Glomerular endothelial cell (primary cell): ENCODE measurements at regions not wholly inside any gene's neighbourhood (a gene's known extent, or its start where the extent isn't known, plus 50 kb on each side); places are given as distances from the start of the nearest gene placed in this dataset.
A peak's percentile ranks its signal among the peaks of the same experiment; 100 is the strongest.
"Not testable (repeated sequence)": the region's sequence is repeated elsewhere in the genome, so short reads cannot be mapped to it uniquely, and the experiment has no call there.

Source experiments
- DNase-seq: peaks from one replicate; pipeline ENCODE4 v3.0.0-alpha.2; 2011; ENCODE audit warnings: low read depth, low spot score; ENCODE audit errors: extremely low read depth

DNA sequence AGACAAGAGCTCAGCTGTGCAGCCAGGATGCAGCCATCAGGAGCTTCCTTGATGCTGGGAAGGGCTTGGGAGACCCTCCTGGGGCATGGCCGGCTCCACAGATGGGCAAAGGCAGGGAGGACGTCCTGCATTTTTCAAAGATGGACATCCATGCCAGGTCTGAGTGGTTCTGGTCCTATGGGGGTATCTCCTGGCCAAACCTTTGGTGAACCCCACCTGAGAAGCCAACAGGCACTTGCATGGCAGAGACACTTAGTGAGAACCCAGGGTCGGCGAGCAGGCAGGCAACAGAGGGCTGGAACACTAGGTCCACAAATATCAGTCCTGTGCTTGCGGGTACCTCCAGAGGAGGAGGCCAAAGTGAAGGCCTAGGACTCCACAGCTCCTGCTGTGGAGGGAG, 70.0 kb downstream of the KCTD15 start:
- no peak for DNase-seq

DNA sequence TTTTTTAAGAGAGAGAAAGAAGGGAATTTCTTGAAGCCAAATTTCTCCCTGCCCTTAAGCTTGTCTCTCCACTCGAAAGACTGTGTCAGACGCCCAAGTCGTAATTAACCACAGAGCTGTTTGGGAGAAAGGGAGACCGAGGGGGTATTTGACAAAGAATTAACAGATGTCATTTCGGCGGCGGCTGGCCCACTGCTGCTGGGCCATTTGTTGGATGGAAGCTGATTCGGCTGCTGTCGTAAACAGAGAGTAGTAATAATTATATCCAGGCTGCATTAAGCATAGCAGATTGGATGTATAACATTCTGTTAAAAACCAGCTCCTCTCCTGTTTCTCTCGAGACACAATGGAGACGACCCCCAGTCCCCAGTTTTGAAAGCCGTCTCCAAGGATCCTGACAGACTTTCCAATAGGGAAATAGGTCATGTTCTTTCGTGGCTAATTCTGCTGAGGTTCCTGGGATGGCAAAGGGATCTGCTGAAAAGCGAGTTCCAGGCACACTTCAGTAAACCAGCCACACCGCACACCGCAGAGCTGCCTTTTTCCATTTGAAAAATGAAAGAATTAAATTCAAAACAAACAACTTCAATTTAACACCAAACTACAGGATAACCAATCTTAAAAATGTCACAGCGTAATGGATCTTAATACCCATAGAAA, 71.5 kb downstream of the KCTD15 start:
- no peak for DNase-seq

DNA sequence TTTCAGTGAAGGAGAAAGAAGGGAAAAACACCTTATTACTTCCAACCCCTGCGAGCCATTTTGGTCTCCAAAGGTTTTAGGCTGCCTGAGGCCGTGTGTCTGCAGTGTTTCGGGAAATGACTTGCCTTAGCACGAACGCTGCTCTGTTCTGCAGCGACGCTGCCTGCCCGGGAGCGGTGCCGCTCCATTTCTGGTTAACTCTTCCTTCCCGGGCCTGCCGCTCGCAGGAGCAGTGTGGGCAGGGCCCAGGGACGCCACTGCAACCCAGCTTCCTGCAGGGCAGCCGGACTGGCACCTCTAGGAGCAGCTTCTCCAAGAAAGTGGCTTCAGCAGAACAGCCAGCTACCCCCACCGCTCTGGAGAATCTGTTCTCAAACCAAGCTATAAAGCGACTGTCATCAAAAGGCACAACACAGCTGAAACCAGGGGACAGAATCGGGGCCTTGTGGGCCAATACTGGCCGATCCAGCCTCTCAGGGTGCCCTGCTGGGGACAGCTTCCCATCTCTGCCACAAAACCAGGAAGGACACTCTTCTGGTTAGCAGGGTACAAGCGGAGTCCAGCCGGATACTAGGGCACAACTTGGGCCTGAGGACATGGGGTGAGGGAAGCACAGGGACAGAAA, 72.2 kb downstream of the KCTD15 start:
- DNase-seq: no peak

DNA sequence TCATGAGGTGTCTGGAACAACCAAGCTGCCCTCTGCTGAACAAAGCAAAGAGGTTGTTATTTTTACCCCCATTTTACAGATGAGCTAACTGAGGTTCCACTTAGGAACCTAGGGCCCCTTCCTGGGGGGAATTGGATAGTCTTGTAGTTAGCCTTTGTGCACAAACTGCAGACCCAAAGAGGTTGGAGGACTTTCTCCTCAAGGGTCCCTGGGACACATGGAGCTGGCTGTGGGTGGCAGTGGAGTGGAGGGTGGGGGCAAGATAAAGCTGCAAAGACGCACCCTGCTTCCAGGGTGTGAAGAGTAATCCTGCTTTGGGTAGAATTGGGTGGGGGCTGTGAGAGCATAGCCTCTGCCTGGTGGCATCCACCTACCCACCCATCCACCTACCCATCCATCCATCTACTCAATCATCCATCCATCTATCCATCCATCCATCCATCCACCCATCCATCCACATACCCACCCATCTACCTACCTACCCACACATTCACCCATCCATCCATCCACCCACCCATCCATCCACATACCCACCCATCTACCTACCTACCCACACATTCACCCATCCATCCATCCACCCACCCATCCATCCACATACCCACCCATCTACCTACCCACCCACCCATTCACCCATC, 73.7 kb downstream of the KCTD15 start:
- not testable (repeated sequence) for DNase-seq

DNA sequence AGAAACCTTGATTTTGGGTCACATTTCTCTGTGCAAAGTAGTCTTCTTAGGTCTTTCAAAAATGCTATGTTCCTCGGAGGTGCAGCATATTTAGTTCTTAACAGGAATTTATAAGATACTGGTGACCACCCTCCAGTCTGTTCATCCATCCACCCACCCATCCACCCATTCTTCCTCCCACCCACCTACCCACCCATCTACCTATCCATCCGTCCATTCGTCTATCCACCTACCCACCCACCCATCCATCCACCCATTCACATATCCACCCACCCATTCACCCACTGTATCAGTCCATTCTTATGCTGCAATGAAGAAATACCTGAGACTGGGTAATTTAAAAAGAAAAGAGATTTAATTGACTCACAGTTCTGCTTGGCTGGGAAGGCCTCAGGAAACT, 74.9 kb downstream of the KCTD15 start:
- no peak for DNase-seq

DNA sequence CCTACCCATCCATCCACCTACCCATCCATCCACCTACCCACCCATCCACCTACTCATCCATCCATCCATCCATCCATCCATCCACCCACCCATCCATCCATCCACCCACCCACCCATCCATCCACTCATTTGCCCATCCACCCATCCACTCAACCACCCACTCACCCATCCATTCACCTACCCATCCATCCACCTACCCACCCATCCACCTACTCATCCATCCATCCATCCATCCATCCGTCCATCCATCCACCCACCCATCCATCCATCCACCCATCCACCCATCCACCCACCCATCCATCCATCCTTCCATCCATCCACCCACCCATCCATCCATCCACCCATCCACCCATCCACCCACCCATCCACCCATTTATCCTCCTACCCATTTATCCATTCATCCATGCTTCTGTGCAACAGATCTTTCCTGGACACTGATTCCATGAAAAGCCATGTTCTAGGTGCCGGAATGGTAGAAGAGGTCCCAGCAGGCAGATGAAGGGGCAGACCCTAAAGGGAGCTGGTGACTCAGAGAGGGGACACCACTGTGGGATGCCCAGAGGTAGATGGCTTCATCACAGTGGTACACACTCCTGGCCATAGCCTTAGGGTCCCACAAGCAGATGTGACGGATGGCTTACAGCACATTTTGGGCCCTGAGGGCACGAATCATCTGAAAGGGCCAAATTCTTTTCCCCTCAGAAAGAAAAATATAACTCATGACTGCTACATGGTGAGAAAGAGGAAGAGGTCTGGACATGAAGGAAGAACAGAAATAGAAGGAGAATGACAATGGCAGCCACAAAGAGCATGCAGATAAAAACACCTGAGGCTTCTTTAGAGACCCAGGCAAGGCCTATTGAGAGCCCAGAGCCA, 76.0 kb downstream of the KCTD15 start:
- no peak for DNase-seq

DNA sequence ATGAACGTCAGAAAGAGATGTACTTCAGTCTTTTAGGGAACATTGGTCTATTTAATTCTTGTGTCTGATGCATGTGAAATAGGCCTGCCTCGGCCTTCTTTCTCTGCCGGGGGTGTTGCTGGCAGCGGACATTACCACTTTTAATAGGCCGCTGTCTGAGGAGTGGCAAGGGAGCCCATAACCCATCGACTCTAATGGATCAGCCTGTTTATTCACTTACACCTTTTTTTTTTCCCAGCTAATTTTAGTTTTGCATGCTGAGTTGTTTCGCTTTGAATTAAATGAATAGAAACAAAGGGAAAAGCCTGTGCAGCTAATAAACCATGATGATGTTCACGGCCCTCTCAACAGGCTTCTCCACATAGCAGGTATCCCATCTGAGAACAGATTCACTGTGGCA, 78.4 kb downstream of the KCTD15 start:
- no peak for DNase-seq

DNA sequence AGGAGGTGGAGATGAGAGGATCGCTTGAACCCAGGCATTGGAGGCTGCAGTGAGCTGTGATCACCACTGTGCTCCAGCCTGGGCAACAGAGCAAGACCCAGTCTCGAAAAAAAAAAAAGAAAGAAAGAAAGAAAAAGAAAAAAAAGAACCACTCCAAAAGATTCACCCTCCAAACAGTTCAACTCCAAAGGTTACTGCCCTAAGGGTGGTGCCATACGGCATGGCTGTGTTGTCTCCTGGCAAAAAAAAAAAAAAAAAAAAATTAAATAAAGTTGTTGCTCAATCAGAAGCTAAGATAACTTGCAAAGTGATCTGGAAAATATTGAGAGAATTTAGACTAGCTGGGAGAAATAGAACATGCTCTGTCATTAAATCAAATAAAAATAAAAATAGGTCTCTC, 79.5 kb downstream of the KCTD15 start:
- no peak for DNase-seq

DNA sequence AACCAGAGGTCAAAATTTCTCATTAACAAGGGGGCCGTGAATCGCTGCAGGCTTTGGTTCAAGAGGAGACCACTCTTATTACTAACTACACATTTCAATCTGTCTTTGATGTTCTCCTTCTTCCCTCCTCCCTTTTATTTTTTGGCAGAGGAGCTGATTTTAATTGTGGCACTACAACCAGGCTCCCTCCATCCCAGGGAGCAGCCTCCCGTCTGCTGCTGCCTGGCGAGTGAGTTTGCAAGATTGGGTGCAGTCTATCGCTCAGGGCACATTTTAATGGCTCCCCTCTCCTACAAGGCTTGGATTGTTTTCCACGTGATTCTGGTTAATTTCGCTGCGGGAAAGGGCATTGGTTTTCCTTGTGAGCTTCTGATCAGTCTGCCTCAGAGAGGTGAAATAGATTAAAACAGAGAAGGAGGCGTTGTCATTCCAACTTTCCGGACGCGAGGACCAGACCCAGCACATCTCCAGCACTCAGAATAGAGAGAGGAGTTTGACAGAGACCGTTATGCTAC, 81.4 kb downstream of the KCTD15 start:
- DNase-seq: no peak

DNA sequence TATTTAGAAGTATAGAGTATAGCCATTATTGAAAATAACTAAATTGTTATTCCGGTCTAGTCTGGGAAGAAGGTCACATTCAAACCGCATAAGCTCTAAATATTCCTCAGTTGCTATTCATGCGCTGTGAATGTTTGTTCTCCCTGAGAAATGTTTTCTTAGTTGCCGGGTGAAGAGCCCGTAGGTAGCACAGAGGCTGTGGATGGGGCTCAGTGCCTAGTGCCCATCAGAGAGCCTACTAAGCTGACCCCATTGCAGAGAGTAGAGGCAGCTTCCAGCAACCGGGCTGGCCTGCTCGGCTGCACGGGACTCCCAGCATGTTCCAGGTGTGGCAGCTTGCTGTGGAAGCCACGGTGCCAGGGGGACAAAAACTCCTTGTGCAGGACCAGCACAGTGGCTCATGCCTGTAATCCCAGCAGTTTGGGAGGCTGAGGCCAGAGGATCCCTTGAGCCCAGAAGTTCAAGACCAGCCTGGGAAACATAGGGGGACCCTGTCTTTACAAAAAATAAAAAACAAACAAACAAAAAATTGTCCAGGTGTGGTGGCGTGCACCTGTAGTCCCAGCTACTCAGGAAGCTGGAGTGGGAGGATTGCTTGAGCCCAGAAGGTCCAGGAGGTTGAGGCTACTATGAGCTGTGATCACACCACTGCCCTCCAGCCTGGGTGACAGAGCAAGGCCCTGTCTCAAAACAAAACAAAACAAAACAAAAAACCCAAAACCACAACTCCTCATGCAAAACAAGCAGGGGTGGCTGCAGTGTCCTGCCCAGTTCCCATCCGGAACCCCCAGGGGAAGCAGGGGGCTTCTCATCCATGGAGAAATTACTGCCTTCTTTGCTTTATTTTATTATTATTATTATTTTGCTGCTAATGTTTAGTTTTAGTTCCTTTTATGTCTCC, 82.5 kb downstream of the KCTD15 start:
- DNase-seq: no peak

DNA sequence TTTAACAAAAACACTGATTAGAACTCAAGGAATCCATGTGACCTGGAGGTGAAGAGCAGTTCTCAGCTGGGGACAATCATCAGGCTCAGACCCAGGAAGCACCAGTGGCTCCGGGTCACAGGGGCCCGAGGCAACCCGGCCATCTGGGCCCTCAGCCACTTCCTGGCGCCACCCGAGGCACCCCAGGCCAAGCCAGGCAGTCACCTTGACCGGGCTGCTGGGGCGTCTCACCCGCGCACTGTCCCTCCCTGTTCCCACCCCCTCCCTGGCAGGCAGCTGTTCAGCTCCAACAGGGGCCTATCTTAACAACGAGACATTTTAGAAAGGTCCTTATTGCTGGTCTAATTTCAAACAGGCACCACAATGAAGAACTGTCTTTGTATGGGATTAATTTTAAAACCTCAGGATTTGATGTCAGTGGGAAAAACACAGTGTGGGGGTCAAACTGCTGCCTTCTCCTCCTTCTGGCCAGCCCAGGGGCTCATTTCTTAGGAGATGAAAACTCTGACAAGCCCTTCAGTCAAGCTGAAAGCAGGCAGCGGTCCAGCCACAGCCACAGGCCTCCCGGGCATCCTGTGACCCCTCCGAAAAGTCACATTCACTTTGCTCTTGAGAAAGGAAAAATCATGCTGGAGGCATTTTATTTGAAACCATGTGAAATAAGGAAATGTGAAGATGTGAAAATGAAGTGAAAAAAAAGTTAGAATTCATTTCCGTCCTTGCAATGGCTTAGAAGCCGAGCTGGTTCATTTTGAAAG, 83.3 kb downstream of the KCTD15 start:
- no peak for DNase-seq

DNA sequence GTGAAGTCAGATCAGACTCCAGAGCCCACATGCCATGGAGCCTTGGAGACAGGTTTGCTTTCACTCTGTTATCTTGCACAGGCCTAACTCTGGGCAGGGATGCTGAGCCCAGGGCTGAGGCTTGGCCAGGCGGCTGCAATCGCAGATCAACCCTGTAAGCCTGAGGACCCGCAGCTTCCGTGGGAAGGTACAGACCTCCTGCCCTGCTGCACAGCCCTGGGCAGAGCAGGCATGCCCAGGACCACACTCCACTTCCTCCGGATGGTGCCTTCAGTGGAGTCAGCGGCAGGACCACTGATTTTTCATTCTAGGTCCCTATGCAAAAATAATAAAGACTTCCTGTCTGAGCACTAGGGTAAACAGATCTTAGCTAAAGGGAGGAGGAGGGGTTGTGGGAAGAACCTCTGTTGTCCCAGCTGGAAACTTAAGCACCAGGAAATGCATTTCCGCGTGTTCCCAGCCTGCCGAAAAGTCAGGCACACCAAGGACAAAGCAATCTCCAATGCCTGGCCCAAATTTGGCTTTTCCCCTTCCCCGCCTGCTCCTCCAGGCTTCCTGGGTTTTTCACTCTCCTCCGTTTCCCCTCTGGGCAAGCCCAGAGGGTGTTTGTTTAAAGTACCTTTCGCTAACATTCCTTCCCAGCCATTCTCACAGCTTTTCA, 87.3 kb downstream of the KCTD15 start:
- peak; percentile 85 for DNase-seq

DNA sequence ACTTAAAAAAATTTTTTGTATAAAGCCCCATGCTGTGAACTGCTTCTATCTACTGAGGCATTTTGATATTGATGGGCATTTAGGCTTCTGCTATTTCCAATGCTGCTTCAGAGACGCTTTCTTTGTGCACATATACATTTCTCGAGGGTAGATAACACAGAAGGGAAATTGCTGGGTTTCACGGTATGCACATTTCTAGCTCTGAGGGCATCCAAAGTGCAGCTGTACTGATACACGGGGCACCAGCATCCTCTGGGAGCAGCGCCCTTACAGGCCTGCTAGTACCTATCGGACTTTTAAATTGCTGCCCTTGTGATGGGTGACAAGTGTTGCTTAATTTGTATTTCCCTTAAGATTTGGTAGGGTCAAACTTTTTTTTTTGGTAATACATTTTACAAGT, 88.6 kb downstream of the KCTD15 start:
- DNase-seq: no peak

DNA sequence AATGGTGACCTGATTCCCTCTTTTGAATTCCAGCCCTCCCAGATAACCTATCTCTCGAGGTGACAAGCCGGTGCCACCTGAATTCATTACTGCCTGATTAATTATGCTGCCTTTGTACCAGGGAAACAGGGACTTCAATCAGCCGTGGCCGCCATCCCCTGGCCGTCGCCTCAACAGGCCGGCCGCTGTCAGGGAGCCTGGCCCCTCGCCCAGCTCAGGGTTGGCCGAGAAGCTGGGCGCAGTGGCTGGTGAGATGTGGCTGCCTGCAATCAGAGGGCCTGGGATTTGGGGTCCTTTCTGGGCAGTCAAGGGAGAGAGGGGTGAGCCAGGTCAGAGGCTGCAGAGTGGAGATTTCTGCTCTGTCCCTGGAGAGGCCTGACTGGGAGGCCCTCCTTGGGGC, 91.2 kb downstream of the KCTD15 start:
- DNase-seq: no peak

DNA sequence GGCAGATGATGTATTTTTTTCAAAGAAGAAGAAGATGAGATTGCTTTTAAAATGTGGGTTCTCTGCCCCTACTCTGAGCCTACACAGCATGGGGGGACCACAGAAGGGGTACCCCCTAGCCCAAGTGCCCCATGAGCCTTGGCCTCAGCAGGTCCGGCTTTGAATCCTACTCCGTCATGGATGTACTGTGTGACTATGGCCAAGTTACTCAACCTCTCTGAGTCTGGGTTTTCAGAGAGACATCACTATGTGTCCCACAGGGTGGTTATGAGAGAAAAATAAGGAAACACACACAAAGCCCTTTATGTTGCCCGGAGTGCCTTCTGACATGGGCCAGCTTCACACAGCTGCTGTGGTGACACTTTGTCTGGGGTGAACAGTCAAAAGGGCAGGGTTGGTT, 92.0 kb downstream of the KCTD15 start:
- DNase-seq: no peak

DNA sequence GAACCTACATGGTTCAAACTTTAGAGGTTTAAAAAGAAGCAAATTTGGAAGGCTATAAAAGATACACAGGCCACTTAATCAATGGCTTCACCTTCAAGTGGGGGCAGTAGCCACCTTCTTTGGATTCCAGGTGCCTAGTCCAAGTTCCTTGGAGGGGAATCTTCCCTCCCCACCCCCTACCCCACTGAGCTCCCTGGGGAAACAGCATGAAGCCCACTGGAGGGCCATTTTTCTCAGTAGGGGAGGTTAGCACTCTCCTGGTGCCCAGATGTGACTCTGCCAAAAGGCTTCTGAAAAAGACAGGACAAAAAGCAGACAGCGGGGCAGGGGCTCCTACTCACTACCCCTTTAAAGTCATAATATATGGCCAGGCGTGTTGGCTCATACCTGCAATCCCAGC, 93.9 kb downstream of the KCTD15 start:
- DNase-seq: no peak

DNA sequence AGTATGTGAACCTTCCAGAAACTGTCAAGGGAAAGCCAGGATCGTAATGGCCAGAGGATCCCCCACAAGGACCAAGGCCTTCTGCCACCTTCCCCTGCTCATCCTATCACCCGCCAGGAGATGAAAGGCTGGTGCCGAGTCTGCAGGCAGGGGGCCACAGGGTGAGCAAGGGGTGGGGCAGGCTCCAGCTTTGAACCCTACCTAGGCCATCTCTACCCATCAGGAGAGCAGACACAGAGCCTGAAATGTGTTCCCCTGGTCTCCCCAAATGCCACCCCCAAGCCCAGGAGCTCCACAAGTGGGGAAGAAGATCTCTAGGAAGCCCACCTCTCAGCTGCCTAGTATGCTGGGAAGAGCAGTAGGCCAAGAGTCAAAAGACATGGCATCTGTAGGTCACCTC, 95.1 kb downstream of the KCTD15 start:
- DNase-seq: no peak

DNA sequence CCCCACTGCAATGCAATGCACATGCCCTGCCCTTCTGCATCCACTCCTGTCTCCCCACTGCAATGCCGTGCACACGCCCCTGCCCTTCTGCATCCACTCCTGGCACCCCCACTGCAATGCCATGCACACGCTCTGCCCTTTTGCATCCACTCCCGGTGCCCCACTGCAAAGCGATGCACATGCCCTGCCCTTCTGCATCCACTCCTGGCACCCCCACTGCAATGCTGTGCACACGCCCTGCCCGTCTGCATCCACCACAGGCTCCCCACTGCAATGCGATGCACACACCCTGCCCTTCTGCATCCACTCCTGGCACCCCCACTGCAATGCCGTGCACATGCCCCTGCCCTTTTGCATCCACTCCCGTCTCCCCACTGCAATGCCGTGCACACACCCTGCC, 98.1 kb downstream of the KCTD15 start:
- no peak for DNase-seq

DNA sequence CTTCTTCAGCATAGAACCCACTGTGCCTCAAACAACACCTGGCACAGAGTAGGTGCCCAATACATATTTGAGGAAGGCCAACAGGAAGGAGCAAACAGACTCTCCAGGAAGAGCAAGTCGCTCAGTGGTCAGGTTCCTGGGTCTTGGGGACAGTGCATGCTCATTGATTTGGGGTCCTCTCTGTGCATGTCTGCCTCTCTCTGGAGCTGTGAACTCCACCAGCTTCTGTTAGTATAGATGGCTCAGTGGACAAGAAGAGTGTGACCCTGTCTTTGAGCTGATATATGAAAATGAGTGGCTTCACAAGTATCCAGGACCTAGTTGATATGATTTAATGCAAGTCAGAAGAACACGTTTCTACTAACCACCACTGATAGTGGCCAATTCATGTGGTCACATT, 98.7 kb downstream of the KCTD15 start:
- DNase-seq: no peak
